Nephron (organoid): ENCODE measurements at regions not wholly inside any gene's neighbourhood (a gene's known extent, or its start where the extent isn't known, plus 50 kb on each side); places are given as distances from the start of the nearest gene placed in this dataset.

ENCODE experiments used
- H3K27ac Mint-ChIP-seq, 3 experiments: 2 replicates each; pipeline ENCODE4 v1.8.0; 2020; ENCODE audit warnings: mixed read lengths in 3 of 3, mild to moderate bottlenecking in 2 of 3, moderate library complexity in 1 of 3
- H3K27me3 Mint-ChIP-seq: 2 replicates; pipeline ENCODE4 v1.8.0; 2021; ENCODE audit warnings: low read depth, mild to moderate bottlenecking, moderate library complexity, mixed read lengths
- H3K36me3 Mint-ChIP-seq: 2 replicates; pipeline ENCODE4 v1.8.0; 2020; ENCODE audit warnings: low read depth, mixed read lengths
- H3K4me1 Mint-ChIP-seq: 2 replicates; pipeline ENCODE4 v1.8.0; 2020; ENCODE audit warnings: mixed read lengths
- H3K4me3 Mint-ChIP-seq, 3 experiments: 2 replicates each; pipeline ENCODE4 v1.8.0; 2020; ENCODE audit warnings: mild to moderate bottlenecking in 3 of 3, mixed read lengths in 3 of 3, moderate library complexity in 2 of 3
- H3K9me3 Mint-ChIP-seq: 2 replicates; pipeline ENCODE4 v1.8.0; 2020; ENCODE audit warnings: mixed read lengths
- CTCF ChIP-seq, 3 experiments: fragments of 200-600 bp; sonication (generic); IDR thresholded peaks; one replicate each; pipeline ENCODE4 v1.5.0; 2021; ENCODE audit warnings: antibody characterized with exemption in 3 of 3; ENCODE audit not compliant: unreplicated experiment in 3 of 3

GRCh38 chr12:58566599-58566998 lies 353.7 kb downstream of the LRIG3 start:
- Mint-ChIP-seq H3K27ac (peak overlapping the region; percentile 9 to 52 (median 16)), H3K9me3 (no peaks in the 10 kb centered on the region), H3K27me3 (no peaks in the 10 kb centered on the region), H3K4me1 (peaks cover 20% of the 10 kb centered on the region), H3K4me3 (no peak overlapping the region), H3K36me3 (no peaks in the 10 kb centered on the region)
- TF ChIP-seq CTCF (IDR thresholded peaks at IDR 0.05; ENCODE audit: unreplicated experiment in 3 of 3): no peak

GRCh38 chr12:58567189-58567588 lies 353.1 kb downstream of the LRIG3 start:
- Mint-ChIP-seq H3K27me3 (no peaks in the 10 kb centered on the region), H3K4me3 (no peak overlapping the region), H3K36me3 (no peaks in the 10 kb centered on the region), H3K9me3 (no peaks in the 10 kb centered on the region), H3K27ac (peak overlapping the region; percentile 9 to 52 (median 16)), H3K4me1 (peaks cover 20% of the 10 kb centered on the region)
- no peak for TF ChIP-seq CTCF (IDR thresholded peaks at IDR 0.05; ENCODE audit: unreplicated experiment in 3 of 3)

- TF ChIP-seq CTCF (IDR thresholded peaks at IDR 0.05; ENCODE audit: unreplicated experiment in 3 of 3): no peak
- no peaks in the 10 kb centered on the region for H3K9me3 Mint-ChIP-seq
- no peak overlapping the region for H3K27ac Mint-ChIP-seq
- peaks cover 17% of the 10 kb centered on the region for H3K4me1 Mint-ChIP-seq
- H3K36me3 Mint-ChIP-seq: no peaks in the 10 kb centered on the region
- H3K27me3 Mint-ChIP-seq: no peaks in the 10 kb centered on the region
- H3K4me3 Mint-ChIP-seq: no peak overlapping the region
Measured at GRCh38 chr12:58570411-58570810, 349.9 kb downstream of the LRIG3 start.

GRCh38 chr12:58575256-58575655 lies 345.0 kb downstream of the LRIG3 start:
- H3K4me3 Mint-ChIP-seq: no peak overlapping the region
- no peaks in the 10 kb centered on the region for H3K36me3 Mint-ChIP-seq
- H3K27me3 Mint-ChIP-seq: no peaks in the 10 kb centered on the region
- no peaks in the 10 kb centered on the region for H3K9me3 Mint-ChIP-seq
- H3K4me1 Mint-ChIP-seq: peaks cover 25% of the 10 kb centered on the region
- TF ChIP-seq CTCF (IDR thresholded peaks at IDR 0.05; ENCODE audit: unreplicated experiment in 3 of 3): no peak
- H3K27ac Mint-ChIP-seq: peak overlapping the region; percentile 13 to 42 (median 16)

- Mint-ChIP-seq H3K4me3 (no peak overlapping the region), H3K27ac (peak overlapping the region in 2 of 3 experiments; percentile 29 to 45), H3K9me3 (no peaks in the 10 kb centered on the region), H3K4me1 (peaks cover 25% of the 10 kb centered on the region), H3K27me3 (no peaks in the 10 kb centered on the region), H3K36me3 (no peaks in the 10 kb centered on the region)
- no peak for TF ChIP-seq CTCF (IDR thresholded peaks at IDR 0.05; ENCODE audit: unreplicated experiment in 3 of 3)
Measured at GRCh38 chr12:58576081-58576480, 344.2 kb downstream of the LRIG3 start.

GRCh38 chr12:58576916-58577315 lies 343.4 kb downstream of the LRIG3 start:
- peak overlapping the region; percentile 31 to 42 (median 40) for H3K27ac Mint-ChIP-seq
- H3K4me1 Mint-ChIP-seq: peaks cover 25% of the 10 kb centered on the region
- no peak for TF ChIP-seq CTCF (IDR thresholded peaks at IDR 0.05; ENCODE audit: unreplicated experiment in 3 of 3)
- no peaks in the 10 kb centered on the region for H3K36me3 Mint-ChIP-seq
- H3K4me3 Mint-ChIP-seq: no peak overlapping the region
- no peaks in the 10 kb centered on the region for H3K27me3 Mint-ChIP-seq
- no peaks in the 10 kb centered on the region for H3K9me3 Mint-ChIP-seq
